Large intestine (tissue), 3 donors: ENCODE measurements at regions not wholly inside any gene's neighbourhood (a gene's known extent, or its start where the extent isn't known, plus 50 kb on each side); places are given as distances from the start of the nearest gene placed in this dataset.

Experiments
- DNase-seq, 2 donors: peaks; one replicate each; pipeline versions ENCODE4 v3.0.0 to v3.0.0-alpha.2; 2013
- H3K27ac ChIP-seq: one replicate; pipeline ENCODE4 v1.5.1; 2013; ENCODE audit warnings: low read length
- H3K27me3 ChIP-seq: 2 replicates; pipeline ENCODE4 v1.6.1; 2013; ENCODE audit warnings: low read length; ENCODE audit not compliant: control insufficient read depth, insufficient read depth
- H3K36me3 ChIP-seq: 2 replicates; pipeline ENCODE4 v1.6.1; 2013; ENCODE audit warnings: low read length; ENCODE audit not compliant: control insufficient read depth, insufficient read depth
- H3K4me1 ChIP-seq: one replicate; pipeline ENCODE4 v1.6.1; 2013; ENCODE audit warnings: low read length; ENCODE audit not compliant: control insufficient read depth, insufficient read depth
- H3K4me3 ChIP-seq: one replicate; pipeline ENCODE4 v1.5.1; 2013; ENCODE audit warnings: low read length
- H3K9me3 ChIP-seq: one replicate; pipeline ENCODE4 v1.6.1; 2013; ENCODE audit warnings: mild to moderate bottlenecking, low read depth, low read length, moderate library complexity; ENCODE audit not compliant: control insufficient read depth
- WGBS: methylation state at CpG from one replicate; pipeline ENCODE4 v1.1.5; 2013; ENCODE audit warnings: low lambda C conversion rate; ENCODE audit not compliant: insufficient coverage; 5-methylcytosine and 5-hydroxymethylcytosine counted together

- Histone ChIP-seq H3K27me3 (no peaks in the 10 kb centered on the region), H3K4me1 (no peaks in the 10 kb centered on the region), H3K27ac (no peak overlapping the region), H3K4me3 (no peak overlapping the region), H3K36me3 (no peaks in the 10 kb centered on the region), H3K9me3 (no peaks in the 10 kb centered on the region)
- DNase-seq, result no peak
Observed at GRCh38 chr2:145070703-145071102, 550.8 kb upstream of the ZEB2 start.

DNA sequence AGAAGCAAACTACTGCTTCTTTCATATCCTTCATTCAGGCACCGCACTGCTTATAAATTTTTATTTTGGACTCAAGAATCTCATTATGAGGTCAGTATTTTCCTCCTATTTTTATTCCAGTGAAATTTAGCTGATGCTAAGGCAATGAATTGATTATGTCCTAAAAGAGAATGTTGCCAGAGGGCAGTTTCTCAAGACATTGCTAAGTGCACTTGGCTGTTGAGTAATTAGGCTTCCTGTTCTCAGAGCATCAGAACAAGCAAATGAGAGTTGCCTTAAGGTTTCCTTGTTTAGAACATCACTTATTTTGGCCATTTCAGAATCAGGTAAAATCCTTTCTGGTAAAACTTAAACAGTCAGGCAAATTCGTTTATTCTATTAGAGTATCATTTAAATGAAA is 548.6 kb upstream of the ZEB2 start:
- H3K9me3 ChIP-seq, result no peaks in the 10 kb centered on the region
- no peaks in the 10 kb centered on the region for H3K36me3 ChIP-seq
- no peaks in the 10 kb centered on the region for H3K4me1 ChIP-seq
- 100% methylated on average over 1 of the region's 2 CpGs for WGBS
- no peak overlapping the region for H3K27ac ChIP-seq
- H3K4me3 ChIP-seq, result no peak overlapping the region
- H3K27me3 ChIP-seq, result no peaks in the 10 kb centered on the region
- DNase-seq, result no peak

GRCh38 chr2:145067549-145068030 is 547.7 kb upstream of the ZEB2 start:
- no peaks in the 10 kb centered on the region for H3K27me3 ChIP-seq
- no peaks in the 10 kb centered on the region for H3K4me1 ChIP-seq
- no peak overlapping the region for H3K4me3 ChIP-seq
- no peak for DNase-seq
- H3K9me3 ChIP-seq, result no peaks in the 10 kb centered on the region
- H3K36me3 ChIP-seq, result no peaks in the 10 kb centered on the region
- H3K27ac ChIP-seq, result no peak overlapping the region
- WGBS, result 100% methylated on average over 2 of the region's 6 CpGs

DNA sequence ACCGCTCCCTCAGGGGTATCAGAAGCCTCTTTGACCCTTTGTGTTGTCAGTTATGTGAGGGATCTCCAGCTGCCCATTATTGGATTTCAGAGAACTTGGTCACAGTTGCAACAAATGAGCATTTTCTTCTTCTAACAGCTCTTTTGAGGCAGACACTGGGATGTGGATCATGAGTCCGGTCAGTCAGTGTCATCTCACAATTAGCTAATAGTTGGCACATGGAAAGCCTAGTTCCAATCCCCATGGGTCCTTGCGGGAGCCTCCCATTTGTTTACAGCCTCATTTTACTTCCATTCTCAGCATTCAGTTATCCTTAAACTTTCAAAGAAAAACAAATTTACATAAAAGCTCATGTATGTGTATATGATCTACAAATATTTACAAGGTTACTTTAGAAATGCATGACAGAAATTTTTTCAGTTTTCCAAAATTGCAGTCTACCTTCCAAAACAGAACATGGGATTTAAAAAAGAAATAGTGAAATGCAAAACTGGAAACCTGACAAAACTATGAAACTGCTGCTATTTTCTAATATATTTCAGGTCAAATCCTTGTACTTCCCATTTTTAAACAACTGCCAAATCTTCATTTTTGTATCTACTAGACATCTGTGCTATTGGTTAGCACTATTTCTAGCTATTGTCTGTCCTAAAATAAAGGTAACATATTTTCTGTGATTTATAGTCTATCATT is 547.1 kb upstream of the ZEB2 start:
- Histone ChIP-seq H3K36me3 (no peaks in the 10 kb centered on the region), H3K4me3 (no peak overlapping the region), H3K27ac (no peak overlapping the region), H3K4me1 (no peaks in the 10 kb centered on the region), H3K27me3 (no peaks in the 10 kb centered on the region), H3K9me3 (no peaks in the 10 kb centered on the region)
- WGBS, result 60% methylated on average over 1 of the region's 3 CpGs
- no peak for DNase-seq

DNA sequence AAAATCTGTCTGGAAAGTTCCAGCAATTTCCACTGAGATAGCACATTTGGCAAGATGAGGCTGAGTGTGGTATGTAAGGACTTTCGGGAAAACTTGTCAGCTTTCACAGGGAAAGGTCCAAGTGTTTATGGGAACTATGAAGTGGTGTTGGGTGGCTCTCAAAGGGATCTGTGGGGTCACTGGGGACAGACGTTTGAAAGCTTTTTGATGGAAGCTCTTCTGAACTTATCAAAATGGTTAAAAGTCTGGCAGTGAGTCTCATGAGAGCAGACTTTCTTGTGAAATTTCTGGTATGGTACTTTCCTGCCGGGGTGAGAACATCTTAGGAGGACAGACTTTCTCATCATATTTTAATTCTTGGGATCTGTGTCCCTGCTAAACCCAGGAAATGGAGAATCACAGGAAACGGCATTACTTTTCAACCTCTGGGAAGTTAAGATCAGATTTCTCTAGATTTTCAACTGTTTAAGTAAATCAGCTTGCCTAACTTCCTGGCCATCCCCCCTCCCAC is 546.3 kb upstream of the ZEB2 start:
- Histone ChIP-seq H3K4me1 (no peaks in the 10 kb centered on the region), H3K36me3 (no peaks in the 10 kb centered on the region), H3K9me3 (no peaks in the 10 kb centered on the region), H3K27ac (no peak overlapping the region), H3K27me3 (no peaks in the 10 kb centered on the region), H3K4me3 (no peak overlapping the region)
- DNase-seq, result peak in 1 of 2 donors; percentile 2
- WGBS, result no CpG with 5 or more reads among the region's 4 CpGs

DNA sequence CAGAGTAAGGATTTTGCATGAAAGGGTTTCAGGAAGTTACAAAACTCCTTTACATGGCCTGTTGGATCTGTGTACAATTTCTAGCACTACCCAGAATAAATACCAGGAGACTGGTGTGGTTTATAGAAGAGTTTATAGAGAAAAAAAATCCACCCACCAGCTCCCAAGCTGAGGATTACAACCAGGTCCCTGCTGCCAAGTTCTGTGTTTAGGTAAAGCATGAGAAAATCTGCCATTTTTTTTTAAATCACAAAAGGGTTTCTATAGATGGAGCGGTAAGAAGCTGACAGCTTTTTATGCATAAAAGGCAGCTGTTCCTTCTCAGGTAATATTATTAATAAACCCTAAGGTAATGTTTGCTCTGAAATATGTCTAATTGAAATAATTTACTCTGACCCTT is 545.4 kb upstream of the ZEB2 start:
- H3K27ac ChIP-seq, result no peak overlapping the region
- no peak for DNase-seq
- no peak overlapping the region for H3K4me3 ChIP-seq
- no CpG with 5 or more reads among the region's 1 CpG for WGBS
- H3K4me1 ChIP-seq, result no peaks in the 10 kb centered on the region
- no peaks in the 10 kb centered on the region for H3K9me3 ChIP-seq
- no peaks in the 10 kb centered on the region for H3K27me3 ChIP-seq
- no peaks in the 10 kb centered on the region for H3K36me3 ChIP-seq

DNA sequence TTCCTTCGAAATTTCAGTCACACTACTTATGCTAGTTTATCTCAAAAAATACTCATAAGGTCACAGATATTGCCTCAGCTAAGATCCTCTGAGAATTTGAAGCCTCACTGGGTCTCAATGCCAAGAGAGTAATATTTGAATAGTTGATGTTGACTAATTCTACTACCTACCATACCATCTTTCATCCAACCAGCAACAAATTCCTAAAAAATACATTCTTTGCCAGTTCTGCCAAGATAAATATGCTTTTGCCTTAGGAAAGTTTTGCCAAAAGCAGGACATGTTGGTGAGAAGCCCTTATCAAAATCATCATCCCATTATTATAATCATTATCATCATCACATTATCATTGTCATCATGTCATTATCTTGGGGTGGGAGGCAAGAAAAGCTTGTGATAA is 544.6 kb upstream of the ZEB2 start:
- WGBS, result 100% methylated on average over 1 of the region's 1 CpG
- no peaks in the 10 kb centered on the region for H3K36me3 ChIP-seq
- H3K27ac ChIP-seq, result no peak overlapping the region
- H3K27me3 ChIP-seq, result no peaks in the 10 kb centered on the region
- H3K4me3 ChIP-seq, result no peak overlapping the region
- DNase-seq, result no peak
- H3K9me3 ChIP-seq, result no peaks in the 10 kb centered on the region
- H3K4me1 ChIP-seq, result no peaks in the 10 kb centered on the region

DNA sequence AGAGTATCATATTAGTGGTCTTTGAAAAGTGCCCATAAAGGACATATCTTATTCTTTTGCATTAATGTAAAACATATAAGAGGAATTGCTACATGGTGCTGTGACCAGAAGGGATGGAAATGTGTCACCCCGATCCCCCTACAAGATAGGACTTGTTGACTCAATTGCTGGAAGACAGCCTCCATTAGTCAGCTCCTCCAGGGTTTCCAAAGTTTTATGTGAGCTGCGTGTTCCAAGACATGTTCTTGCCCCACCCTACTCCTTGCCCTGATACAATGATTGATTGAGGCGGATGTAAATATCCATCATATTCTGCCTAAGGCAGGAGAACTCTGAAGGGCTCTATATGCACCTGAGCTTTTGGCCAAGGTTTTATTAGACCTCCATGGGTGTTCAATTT is 541.0 kb upstream of the ZEB2 start:
- Histone ChIP-seq H3K27me3 (no peaks in the 10 kb centered on the region), H3K4me1 (no peaks in the 10 kb centered on the region), H3K36me3 (no peaks in the 10 kb centered on the region), H3K27ac (no peak overlapping the region), H3K9me3 (no peaks in the 10 kb centered on the region), H3K4me3 (no peak overlapping the region)
- no CpG with 5 or more reads among the region's 3 CpGs for WGBS
- DNase-seq, result no peak

GRCh38 chr2:145059914-145060313 is 540.0 kb upstream of the ZEB2 start:
- no peak for DNase-seq
- no CpG with 5 or more reads among the region's 2 CpGs for WGBS

GRCh38 chr2:145059343-145059742 is 539.4 kb upstream of the ZEB2 start:
- Histone ChIP-seq H3K4me1 (no peaks in the 10 kb centered on the region), H3K36me3 (no peaks in the 10 kb centered on the region), H3K4me3 (no peak overlapping the region), H3K27ac (no peak overlapping the region), H3K27me3 (no peaks in the 10 kb centered on the region), H3K9me3 (no peaks in the 10 kb centered on the region)
- DNase-seq, result no peak
- WGBS, result no CpG with 5 or more reads among the region's 1 CpG

More at GRCh38 chr2:145059914-145060313, 540.0 kb upstream of the ZEB2 start:
- H3K4me1 ChIP-seq, result no peaks in the 10 kb centered on the region
- H3K27me3 ChIP-seq, result no peaks in the 10 kb centered on the region
- no peaks in the 10 kb centered on the region for H3K9me3 ChIP-seq
- H3K4me3 ChIP-seq, result no peak overlapping the region
- H3K27ac ChIP-seq, result no peak overlapping the region
- no peaks in the 10 kb centered on the region for H3K36me3 ChIP-seq

DNA sequence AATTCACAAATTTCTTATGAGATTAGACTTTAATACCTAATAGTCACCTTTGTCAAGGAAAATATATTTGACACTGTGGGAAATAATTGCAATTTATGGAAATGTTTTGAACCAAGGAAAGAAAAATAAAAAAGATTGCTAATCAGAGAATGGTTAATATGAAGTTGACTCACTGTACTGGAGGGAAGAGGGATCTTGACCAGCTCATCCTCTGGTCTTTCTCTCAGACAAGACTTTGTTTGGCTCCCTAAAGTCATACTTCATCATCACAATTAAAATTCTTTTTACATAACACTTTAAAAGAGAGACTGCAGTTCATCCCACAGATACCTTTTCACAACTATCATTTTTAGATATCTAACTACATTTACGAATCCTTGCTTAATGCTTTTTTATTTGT is 538.5 kb upstream of the ZEB2 start:
- 100% methylated on average over 1 of the region's 1 CpG for WGBS
- no peaks in the 10 kb centered on the region for H3K4me1 ChIP-seq
- DNase-seq, result no peak

More for the DNA sequence above, 538.5 kb upstream of the ZEB2 start:
- Histone ChIP-seq H3K9me3 (no peaks in the 10 kb centered on the region), H3K27me3 (no peaks in the 10 kb centered on the region), H3K27ac (no peak overlapping the region), H3K36me3 (no peaks in the 10 kb centered on the region), H3K4me3 (no peak overlapping the region)
